ENCODE measurements at regions not wholly inside any gene's neighbourhood (a gene's known extent, or its start where the extent isn't known, plus 50 kb on each side); places are given as distances from the start of the nearest gene placed in this dataset.

GRCh38 chr5:115052948-115053347 is 116.8 kb downstream of the TRIM36 start:
- H3K4me3 ChIP-seq (ENCODE audit: low read depth, low read length), result no peak overlapping the region
- TF ChIP-seq, protein P1, sequence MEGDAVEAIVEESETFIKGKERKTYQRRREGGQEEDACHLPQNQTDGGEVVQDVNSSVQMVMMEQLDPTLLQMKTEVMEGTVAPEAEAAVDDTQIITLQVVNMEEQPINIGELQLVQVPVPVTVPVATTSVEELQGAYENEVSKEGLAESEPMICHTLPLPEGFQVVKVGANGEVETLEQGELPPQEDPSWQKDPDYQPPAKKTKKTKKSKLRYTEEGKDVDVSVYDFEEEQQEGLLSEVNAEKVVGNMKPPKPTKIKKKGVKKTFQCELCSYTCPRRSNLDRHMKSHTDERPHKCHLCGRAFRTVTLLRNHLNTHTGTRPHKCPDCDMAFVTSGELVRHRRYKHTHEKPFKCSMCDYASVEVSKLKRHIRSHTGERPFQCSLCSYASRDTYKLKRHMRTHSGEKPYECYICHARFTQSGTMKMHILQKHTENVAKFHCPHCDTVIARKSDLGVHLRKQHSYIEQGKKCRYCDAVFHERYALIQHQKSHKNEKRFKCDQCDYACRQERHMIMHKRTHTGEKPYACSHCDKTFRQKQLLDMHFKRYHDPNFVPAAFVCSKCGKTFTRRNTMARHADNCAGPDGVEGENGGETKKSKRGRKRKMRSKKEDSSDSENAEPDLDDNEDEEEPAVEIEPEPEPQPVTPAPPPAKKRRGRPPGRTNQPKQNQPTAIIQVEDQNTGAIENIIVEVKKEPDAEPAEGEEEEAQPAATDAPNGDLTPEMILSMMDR (IDR thresholded peaks at IDR 0.05; ENCODE audit: control insufficient read depth, extremely low read depth, insufficient read depth), result no peak
- DNase-seq (ENCODE audit: low read depth), result no peak

DNA sequence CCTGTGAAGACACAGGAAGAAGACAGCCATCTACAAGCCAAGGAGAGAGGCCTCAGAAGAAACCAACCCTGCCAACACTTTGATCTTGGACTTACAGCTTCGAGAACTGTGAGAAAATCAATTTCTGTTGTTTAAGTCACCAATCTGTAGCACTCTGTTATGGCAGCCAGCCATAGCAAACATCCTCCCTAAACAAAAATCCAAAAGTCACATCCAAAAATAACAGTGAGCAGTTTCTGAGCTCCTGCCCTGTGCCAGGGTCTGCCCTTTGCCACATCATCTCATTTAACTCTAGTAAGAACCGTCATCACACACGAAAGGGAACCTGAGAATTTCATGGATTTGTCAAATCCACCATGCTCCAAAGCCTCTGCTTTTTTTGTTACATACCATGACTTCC is 118.8 kb downstream of the TRIM36 start:
- TF ChIP-seq, protein P1 (IDR thresholded peaks at IDR 0.05; ENCODE audit: control insufficient read depth, extremely low read depth, insufficient read depth), result no peak

DNA sequence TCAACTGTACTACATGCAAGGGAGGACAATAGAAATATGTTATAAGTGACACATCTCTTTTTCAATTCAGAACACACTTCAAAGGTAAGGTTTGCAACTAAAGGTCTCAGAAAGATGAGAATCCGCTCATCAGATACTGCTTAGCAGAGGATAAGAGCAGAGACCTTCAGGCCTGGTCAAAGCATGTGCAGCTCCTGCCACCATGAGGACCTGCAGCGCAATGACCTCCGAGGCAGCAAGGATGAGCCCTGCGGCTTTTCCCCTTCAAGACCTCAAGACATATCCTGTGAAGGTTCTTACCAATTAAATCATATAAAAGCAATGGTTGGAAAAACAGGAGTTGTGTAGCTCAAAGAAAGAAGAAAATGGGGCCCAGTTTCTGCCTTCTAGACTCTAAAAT is 135.8 kb downstream of the TRIM36 start:
- DNase-seq (ENCODE audit: low read depth), result peak; percentile 36
- no peak overlapping the region for H3K4me3 ChIP-seq (ENCODE audit: low read depth, low read length)
- TF ChIP-seq, protein P1 (IDR thresholded peaks at IDR 0.05; ENCODE audit: control insufficient read depth, extremely low read depth, insufficient read depth), result peak; percentile 84

More for the DNA sequence above, 118.8 kb downstream of the TRIM36 start:
- peak; percentile 68 for DNase-seq (ENCODE audit: low read depth)
- H3K4me3 ChIP-seq (ENCODE audit: low read depth, low read length), result no peak overlapping the region

GRCh38 chr5:115028557-115028956 is 141.2 kb downstream of the TRIM36 start:
- H3K4me3 ChIP-seq (ENCODE audit: low read depth, low read length), result no peak overlapping the region
- TF ChIP-seq, protein P1 (IDR thresholded peaks at IDR 0.05; ENCODE audit: control insufficient read depth, extremely low read depth, insufficient read depth), result no peak
- no peak for DNase-seq (ENCODE audit: low read depth)

- no peak overlapping the region for H3K4me3 ChIP-seq (ENCODE audit: low read depth, low read length)
- TF ChIP-seq, protein P1 (IDR thresholded peaks at IDR 0.05; ENCODE audit: control insufficient read depth, extremely low read depth, insufficient read depth), result no peak
- DNase-seq (ENCODE audit: low read depth), result no peak
These were observed 144.8 kb downstream of the TRIM36 start for GRCh38 chr5:115024922-115025321.

- no peak for DNase-seq (ENCODE audit: low read depth)
- TF ChIP-seq, protein P1 (IDR thresholded peaks at IDR 0.05; ENCODE audit: control insufficient read depth, extremely low read depth, insufficient read depth), result no peak
- no peak overlapping the region for H3K4me3 ChIP-seq (ENCODE audit: low read depth, low read length)
These were observed 147.4 kb downstream of the TRIM36 start for GRCh38 chr5:115022303-115022702.

GRCh38 chr5:115016646-115017045 is 153.1 kb downstream of the TRIM36 start:
- no peak overlapping the region for H3K4me3 ChIP-seq (ENCODE audit: low read depth, low read length)
- TF ChIP-seq, protein P1 (IDR thresholded peaks at IDR 0.05; ENCODE audit: control insufficient read depth, extremely low read depth, insufficient read depth), result no peak
- no peak for DNase-seq (ENCODE audit: low read depth)

Data from LNCaP clone FGC (cell line).